ENCODE measurements at regions not wholly inside any gene's neighbourhood (a gene's known extent, or its start where the extent isn't known, plus 50 kb on each side); places are given as distances from the start of the nearest gene placed in this dataset.

DNA sequence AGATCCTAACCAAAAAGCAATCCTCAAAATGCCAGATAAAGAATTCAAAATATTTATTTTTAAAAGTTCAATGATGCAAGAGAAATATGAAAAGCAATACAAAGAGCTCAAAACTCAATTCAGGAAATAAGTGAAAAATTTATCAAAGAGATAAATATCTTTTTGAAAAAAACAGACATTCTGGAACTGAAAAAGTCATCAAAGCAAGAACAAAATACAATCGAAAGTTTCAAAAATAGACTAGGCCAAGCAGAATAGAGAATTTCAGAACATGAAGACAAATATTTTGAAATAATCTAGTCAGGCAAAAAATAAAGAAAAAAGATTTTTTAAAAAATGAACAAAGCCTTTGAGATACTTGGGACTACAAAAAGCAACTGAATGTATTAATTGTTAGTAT lies 83.4 kb upstream of the STT3B start:
- Histone ChIP-seq H3K23ac (ENCODE audit: insufficient read length, low read depth, low read length) (no peak overlapping the region), H4K20me1 (ENCODE audit: control insufficient read depth, insufficient read depth, insufficient read length) (no peaks in the 10 kb centered on the region), H4K5ac (ENCODE audit: insufficient read length, low read depth, low read length) (no peak overlapping the region), H3K9ac (ENCODE audit: extremely low read depth, insufficient read length, low read length) (no peak overlapping the region), H2BK12ac (ENCODE audit: insufficient read length, low read depth, low read length) (no peak overlapping the region), H2BK20ac (ENCODE audit: low read depth, low read length, poor library complexity, severe bottlenecking) (no peak overlapping the region), H2AFZ (ENCODE audit: low read length) (no peak overlapping the region), H3K79me2 (ENCODE audit: insufficient read depth, low read length) (no peaks in the 10 kb centered on the region), H2BK15ac (ENCODE audit: low read depth, low read length) (no peak overlapping the region), H3K27ac (ENCODE audit: insufficient read length, low read depth, low read length) (no peak overlapping the region), H4K8ac (replicated peaks; ENCODE audit: insufficient read length, low read depth, low read length) (no peak overlapping the region), H3K4me1 (ENCODE audit: insufficient read depth, low read length) (no peaks in the 10 kb centered on the region), H4K91ac (ENCODE audit: insufficient read length, low read depth, low read length) (no peak overlapping the region), H3T11ph (ENCODE audit: low read length) (no peak overlapping the region), H2BK120ac (ENCODE audit: low read depth, low read length, poor library complexity, severe bottlenecking) (no peak overlapping the region), H3K23me2 (ENCODE audit: insufficient read length, low read depth, low read length, poor library complexity, severe bottlenecking) (no peaks in the 10 kb centered on the region), H2AK5ac (ENCODE audit: insufficient read length, low read length) (no peak overlapping the region), H3K4ac (ENCODE audit: low read depth, low read length) (no peak overlapping the region), H3K18ac (ENCODE audit: insufficient read length, low read depth, low read length) (no peak overlapping the region), H2BK5ac (ENCODE audit: insufficient read length, low read length) (no peak overlapping the region), H3K56ac (ENCODE audit: insufficient read length, low read depth, low read length) (no peak overlapping the region), H3K27me3 (ENCODE audit: insufficient read depth, low read length) (no peaks in the 10 kb centered on the region), H3K14ac (ENCODE audit: insufficient read depth, low read length) (no peak overlapping the region), H3K9me3 (ENCODE audit: control insufficient read depth, low read depth, low read length) (no peaks in the 10 kb centered on the region), H3K4me2 (ENCODE audit: insufficient read depth, insufficient read length, low read length) (no peak overlapping the region), H3K79me1 (ENCODE audit: insufficient read depth, low read depth, low read length, poor library complexity, severe bottlenecking) (no peaks in the 10 kb centered on the region)
- TF ChIP-seq, protein P1, sequence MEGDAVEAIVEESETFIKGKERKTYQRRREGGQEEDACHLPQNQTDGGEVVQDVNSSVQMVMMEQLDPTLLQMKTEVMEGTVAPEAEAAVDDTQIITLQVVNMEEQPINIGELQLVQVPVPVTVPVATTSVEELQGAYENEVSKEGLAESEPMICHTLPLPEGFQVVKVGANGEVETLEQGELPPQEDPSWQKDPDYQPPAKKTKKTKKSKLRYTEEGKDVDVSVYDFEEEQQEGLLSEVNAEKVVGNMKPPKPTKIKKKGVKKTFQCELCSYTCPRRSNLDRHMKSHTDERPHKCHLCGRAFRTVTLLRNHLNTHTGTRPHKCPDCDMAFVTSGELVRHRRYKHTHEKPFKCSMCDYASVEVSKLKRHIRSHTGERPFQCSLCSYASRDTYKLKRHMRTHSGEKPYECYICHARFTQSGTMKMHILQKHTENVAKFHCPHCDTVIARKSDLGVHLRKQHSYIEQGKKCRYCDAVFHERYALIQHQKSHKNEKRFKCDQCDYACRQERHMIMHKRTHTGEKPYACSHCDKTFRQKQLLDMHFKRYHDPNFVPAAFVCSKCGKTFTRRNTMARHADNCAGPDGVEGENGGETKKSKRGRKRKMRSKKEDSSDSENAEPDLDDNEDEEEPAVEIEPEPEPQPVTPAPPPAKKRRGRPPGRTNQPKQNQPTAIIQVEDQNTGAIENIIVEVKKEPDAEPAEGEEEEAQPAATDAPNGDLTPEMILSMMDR (conservative IDR thresholded peaks at IDR 0.05) = no peak
- Mint-ChIP-seq H3K27me3 (ENCODE audit: low read depth) (peaks cover 2% of the 10 kb centered on the region), H3K4me1 (0 out of 4 replicates have a peak, but pooled peaks cover 0 to 3% of the 10 kb centered on the region in 2 experiments), H3K27ac (no peak overlapping the region), H3K4me3 (no peak overlapping the region), H3K36me3 (ENCODE audit: insufficient read depth in 1 of 3, low read depth in 3 of 3) (no peaks in the 10 kb centered on the region; a peak in 1 of 7 replicates), H3K9me3 (peaks cover 0 to 2% of the 10 kb centered on the region in 2 experiments; a peak in 1 of 5 replicates)
- no CpG with 5 or more reads among the region's 1 CpG for WGBS (ENCODE audit: extremely low coverage, insufficient read length, low lambda C conversion rate)
- no peak for DNase-seq
